OCI-LY7 (cell line): ENCODE measurements at regions not wholly inside any gene's neighbourhood (a gene's known extent, or its start where the extent isn't known, plus 50 kb on each side); places are given as distances from the start of the nearest gene placed in this dataset.

Experiments used
- BruUV-seq: library from RNA; stranded (reverse); fragments of 400-500 nt; replicated peaks from 2 replicates; lab custom pipeline; 2021; lab: Mats Ljungman, UMichigan
- CTCF ChIA-PET: fragments of 300-600 bp; sonication (Branson Sonifier 250); formaldehyde crosslinking; loops from one replicate; lab custom pipeline; 2022; ENCODE audit warnings: antibody characterized with exemption; ENCODE audit not compliant: unreplicated experiment; lab: Charles Lee
- POLR2A ChIA-PET: fragments of 300-600 bp; sonication (Branson Sonifier 250); formaldehyde crosslinking; loops from one replicate; lab custom pipeline; 2022; ENCODE audit warnings: antibody characterized with exemption; lab: Charles Lee
- DNase-seq: peaks from one replicate; pipeline ENCODE4 v3.0.0-alpha.2; 2015; ENCODE audit warnings: low spot score
- H2AFZ ChIP-seq: fragments of 200-600 bp; sonication (generic), shearing (Covaris generic); 2 replicates; pipeline ENCODE4 v1.6.1; 2014; ENCODE audit warnings: mild to moderate bottlenecking, antibody characterized with exemption, low read length, moderate library complexity
- H3K27ac ChIP-seq: fragments of 200-600 bp; sonication (generic); 2 replicates; pipeline ENCODE4 v1.5.1; 2014; ENCODE audit warnings: mixed run types, low read depth, mild to moderate bottlenecking, moderate library complexity, low read length, inconsistent platforms; ENCODE audit not compliant: poor library complexity, severe bottlenecking
- H3K36me3 ChIP-seq: fragments of 200-600 bp; sonication (generic); 2 replicates; pipeline ENCODE4 v1.6.1; 2014; ENCODE audit warnings: mild to moderate bottlenecking, antibody characterized with exemption, low read length, moderate library complexity, mixed read lengths; ENCODE audit not compliant: insufficient read depth
- H3K4me1 ChIP-seq: fragments of 200-600 bp; sonication (generic); 2 replicates; pipeline ENCODE4 v1.5.1; 2014; ENCODE audit warnings: mild to moderate bottlenecking, low read length; ENCODE audit not compliant: insufficient read depth, poor library complexity, severe bottlenecking
- H3K4me2 ChIP-seq: fragments of 200-600 bp; sonication (generic); 2 replicates; pipeline ENCODE4 v1.6.1; 2014; ENCODE audit warnings: mild to moderate bottlenecking, low read length
- H3K4me3 ChIP-seq: fragments of 200-600 bp; sonication (generic); 2 replicates; pipeline ENCODE4 v1.5.1; 2014; ENCODE audit warnings: mild to moderate bottlenecking, low read depth, low read length; ENCODE audit not compliant: poor library complexity, severe bottlenecking
- H3K79me2 ChIP-seq: fragments of 200-600 bp; sonication (generic); 2 replicates; pipeline ENCODE4 v1.6.1; 2016; ENCODE audit warnings: low read depth, mild to moderate bottlenecking, low read length, moderate library complexity, mixed read lengths; ENCODE audit not compliant: insufficient read depth
- H3K9me2 ChIP-seq: fragments of 200-600 bp; sonication (generic); 2 replicates; pipeline ENCODE4 v1.6.1; 2016; ENCODE audit warnings: mild to moderate bottlenecking, low read length, mixed read lengths; ENCODE audit not compliant: insufficient read depth
- H3K9me3 ChIP-seq: fragments of 200-600 bp; sonication (generic); 2 replicates; pipeline ENCODE4 v1.6.1; 2014; ENCODE audit warnings: mild to moderate bottlenecking, mixed run types, low read length, mixed read lengths
- H4K20me1 ChIP-seq: fragments of 200-600 bp; sonication (generic); 2 replicates; pipeline ENCODE4 v1.6.1; 2014; ENCODE audit warnings: mild to moderate bottlenecking, antibody characterized with exemption, low read length, moderate library complexity, mixed read lengths; ENCODE audit not compliant: insufficient read depth
- CTCF ChIP-seq: fragments of 200-600 bp; sonication (generic); conservative IDR thresholded peaks from 2 replicates; pipeline ENCODE4 v1.5.1; 2014; ENCODE audit warnings: mild to moderate bottlenecking, antibody characterized with exemption, low read length, moderate library complexity, mixed read lengths
- EZH2phosphoT487 ChIP-seq: fragments of 200-600 bp; sonication (generic); IDR thresholded peaks from 2 replicates; pipeline ENCODE4 v1.6.1; 2018; ENCODE audit warnings: low read depth, borderline replicate concordance, mild to moderate bottlenecking, mixed run types, antibody characterized with exemption, low read length, moderate library complexity, mixed read lengths
- intact Hi-C: fragments of 100-400 bp; cut with micrococcal nuclease; formaldehyde crosslinking; loops from one replicate; pipeline ENCODE4 v1.10.0; 2022; ENCODE audit not compliant: unreplicated experiment

DNA sequence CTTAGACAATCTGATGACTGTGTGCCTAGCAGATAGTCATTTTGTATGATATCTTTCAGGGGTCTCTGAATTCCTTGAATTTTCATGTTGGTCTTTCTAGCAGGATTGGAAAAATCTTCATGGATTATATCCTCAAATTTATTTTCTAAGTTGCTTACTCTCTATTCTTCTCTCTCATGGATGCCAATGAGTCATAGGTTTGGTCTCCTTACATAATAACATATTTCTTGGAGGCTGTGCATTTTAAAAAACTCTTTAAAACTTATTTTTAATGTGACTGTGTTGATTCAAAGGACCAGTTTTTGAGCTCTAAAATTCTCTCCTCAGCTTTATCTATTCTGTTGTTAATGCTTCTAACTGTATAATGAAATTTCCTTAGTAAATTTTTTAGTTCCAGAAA lies 198.7 kb downstream of the AASDHPPT start:
- DNase-seq: no peak
- TF ChIP-seq CTCF (no peak), EZH2phosphoT487 (no peak)
- H3K4me2 ChIP-seq: no peak overlapping the region
- POLR2A ChIA-PET: no interaction called here
- BruUV-seq: no TSS peak
- no peak overlapping the region for H3K4me3 ChIP-seq
- H3K27ac ChIP-seq: no peak overlapping the region
- no peaks in the 10 kb centered on the region for H3K4me1 ChIP-seq
- CTCF ChIA-PET: no interaction called here
- H3K36me3 ChIP-seq: no peaks in the 10 kb centered on the region
- H3K9me3 ChIP-seq: no peaks in the 10 kb centered on the region
- H4K20me1 ChIP-seq: no peaks in the 10 kb centered on the region
- H3K79me2 ChIP-seq: no peaks in the 10 kb centered on the region
- intact Hi-C loops: no loop called here
- no peaks in the 10 kb centered on the region for H3K9me2 ChIP-seq
- H2AFZ ChIP-seq: no peak overlapping the region

- no peaks in the 10 kb centered on the region for H3K4me1 ChIP-seq
- no peak overlapping the region for H3K4me2 ChIP-seq
- H3K9me3 ChIP-seq: no peaks in the 10 kb centered on the region
- ChIA-PET POLR2A (interaction anchor here (0.7 to 1.1 kb wide), 2 partner anchors 11 to 60 kb away, joined by 3 read pairs; no protein-coding TSS in a partner anchor), CTCF (no interaction called here)
- H3K4me3 ChIP-seq: no peak overlapping the region
- H3K36me3 ChIP-seq: no peaks in the 10 kb centered on the region
- BruUV-seq: no TSS peak
- TF ChIP-seq CTCF (peak; percentile 40; the same call in 1 of the 2 replicates), EZH2phosphoT487 (no peak)
- H2AFZ ChIP-seq: no peak overlapping the region
- intact Hi-C loops: no loop called here
- H3K79me2 ChIP-seq: no peaks in the 10 kb centered on the region
- no peaks in the 10 kb centered on the region for H4K20me1 ChIP-seq
- DNase-seq: no peak
- no peak overlapping the region for H3K27ac ChIP-seq
- no peaks in the 10 kb centered on the region for H3K9me2 ChIP-seq
Measured at GRCh38 chr11:106276859-106277436, 199.5 kb downstream of the AASDHPPT start.

DNA sequence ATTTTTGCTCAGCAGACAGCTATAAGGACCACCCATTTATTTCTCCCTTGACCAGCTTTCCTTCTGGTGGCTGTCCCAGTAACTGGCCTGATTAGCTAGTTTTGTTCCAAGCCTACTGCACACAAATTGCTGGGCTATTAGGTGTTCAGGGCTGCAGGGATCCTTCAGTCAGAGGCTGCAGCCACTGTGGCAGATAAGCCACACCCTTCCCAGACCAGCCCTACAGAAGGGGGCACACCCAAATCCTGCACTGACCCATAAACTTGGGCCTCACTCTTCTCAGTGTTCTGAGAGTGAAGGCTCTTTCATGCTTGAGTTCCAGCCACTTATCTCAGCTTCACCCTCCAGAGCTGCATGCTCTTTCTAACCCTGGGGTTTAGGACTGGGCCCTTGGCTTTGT lies 200.0 kb downstream of the AASDHPPT start:
- ChIA-PET POLR2A (interaction anchor here (0.7 to 1.1 kb wide), 2 partner anchors 11 to 60 kb away, joined by 3 read pairs; no protein-coding TSS in a partner anchor), CTCF (no interaction called here)
- intact Hi-C loops: no loop called here
- DNase-seq: no peak
- TF ChIP-seq EZH2phosphoT487 (no peak), CTCF (no peak)
- H3K4me1 ChIP-seq: no peaks in the 10 kb centered on the region
- H2AFZ ChIP-seq: no peak overlapping the region
- H4K20me1 ChIP-seq: no peaks in the 10 kb centered on the region
- BruUV-seq: no TSS peak
- H3K27ac ChIP-seq: no peak overlapping the region
- H3K9me3 ChIP-seq: no peaks in the 10 kb centered on the region
- H3K4me2 ChIP-seq: no peak overlapping the region
- no peaks in the 10 kb centered on the region for H3K9me2 ChIP-seq
- H3K79me2 ChIP-seq: no peaks in the 10 kb centered on the region
- no peaks in the 10 kb centered on the region for H3K36me3 ChIP-seq
- H3K4me3 ChIP-seq: no peak overlapping the region
